SK-N-SH treated with all-trans-retinoic acid at 6 μM for 48 hours (cell line): ENCODE measurements at regions not wholly inside any gene's neighbourhood (a gene's known extent, or its start where the extent isn't known, plus 50 kb on each side); places are given as distances from the start of the nearest gene placed in this dataset.

Experiments used
- ARNTL ChIP-seq: fragments of 450-650 bp; formaldehyde crosslinking; IDR thresholded peaks from 2 replicates; pipeline ENCODE4 v1.5.0; 2020; ENCODE audit warnings: low read depth, mild to moderate bottlenecking, moderate library complexity, borderline replicate concordance
- CSDC2 ChIP-seq: fragments of 250-450 bp; sonication (Bioruptor Pico); IDR thresholded peaks from 2 replicates; pipeline ENCODE4 v1.5.0; 2020; ENCODE audit warnings: mild to moderate bottlenecking, moderate library complexity
- ESRRG ChIP-seq: fragments of 250-450 bp; sonication (Bioruptor Pico); IDR thresholded peaks from 2 replicates; pipeline ENCODE4 v1.6.1; 2021; ENCODE audit warnings: mild to moderate bottlenecking
- OSR1 ChIP-seq: fragments of 250-450 bp; sonication (Bioruptor Pico); IDR thresholded peaks from 2 replicates; pipeline ENCODE4 v1.8.0; 2022; ENCODE audit warnings: moderate library complexity, mild to moderate bottlenecking, inconsistent platforms
- PATZ1 ChIP-seq: fragments of 250-450 bp; sonication (Bioruptor Pico); IDR thresholded peaks from 2 replicates; pipeline ENCODE4 v1.8.0; 2020; ENCODE audit warnings: mild to moderate bottlenecking, moderate library complexity, borderline replicate concordance
- RARB ChIP-seq: fragments of 250-450 bp; sonication (Bioruptor Pico); IDR thresholded peaks from 2 replicates; pipeline ENCODE4 v1.8.0; 2021; ENCODE audit warnings: mild to moderate bottlenecking, moderate library complexity
- TOX ChIP-seq: fragments of 250-450 bp; sonication (Bioruptor Pico); IDR thresholded peaks from 2 replicates; pipeline ENCODE4 v1.8.0; 2021; ENCODE audit warnings: mild to moderate bottlenecking, moderate library complexity, borderline replicate concordance
- TSHZ2 ChIP-seq: fragments of 250-450 bp; sonication (Bioruptor Pico); IDR thresholded peaks from 2 replicates; pipeline ENCODE4 v1.5.0; 2020; ENCODE audit warnings: mild to moderate bottlenecking, moderate library complexity
- ZC3H10 ChIP-seq: fragments of 250-450 bp; sonication (Bioruptor Pico); IDR thresholded peaks from 2 replicates; pipeline ENCODE4 v1.5.1; 2021; ENCODE audit warnings: mild to moderate bottlenecking, moderate library complexity
- ZFP3 ChIP-seq: fragments of 250-450 bp; sonication (Bioruptor Pico); IDR thresholded peaks from 2 replicates; pipeline ENCODE4 v1.5.0; 2020; ENCODE audit warnings: mild to moderate bottlenecking, moderate library complexity
- ZFP30 ChIP-seq: fragments of 450-650 bp; formaldehyde crosslinking; IDR thresholded peaks from 2 replicates; pipeline ENCODE4 v1.5.0; 2022; ENCODE audit warnings: mild to moderate bottlenecking, moderate library complexity
- ZNF565 ChIP-seq: fragments of 450-650 bp; formaldehyde crosslinking; conservative IDR thresholded peaks from 2 replicates; pipeline ENCODE4 v1.5.0; 2020; ENCODE audit warnings: low read depth, mild to moderate bottlenecking, moderate library complexity
- ZNF70 ChIP-seq: fragments of 450-650 bp; formaldehyde crosslinking; IDR thresholded peaks from 2 replicates; pipeline ENCODE4 v1.5.0; 2020; ENCODE audit warnings: mild to moderate bottlenecking, moderate library complexity
- ZNF8 ChIP-seq: fragments of 450-650 bp; formaldehyde crosslinking; IDR thresholded peaks from 2 replicates; pipeline ENCODE4 v1.5.0; 2020; ENCODE audit warnings: mild to moderate bottlenecking, moderate library complexity

- TF ChIP-seq PATZ1 (CRISPR knock-in tag) (no peak), ZC3H10 (CRISPR knock-in tag) (no peak), ZFP3 (CRISPR knock-in tag) (no peak), ZFP30 (no peak), ZNF70 (CRISPR knock-in tag) (no peak), OSR1 (CRISPR knock-in tag) (no peak), CSDC2 (CRISPR knock-in tag) (no peak), ESRRG (CRISPR knock-in tag) (no peak), ZNF565 (no peak), RARB (CRISPR knock-in tag) (no peak), TSHZ2 (CRISPR knock-in tag) (no peak), ZNF8 (CRISPR knock-in tag) (no peak), ARNTL (CRISPR knock-in tag) (no peak), TOX (CRISPR knock-in tag) (no peak)
These were observed 82.7 kb upstream of the KCTD3 start for GRCh38 chr1:215484171-215484939.
